H1 (cell line): ENCODE measurements at regions not wholly inside any gene's neighbourhood (a gene's known extent, or its start where the extent isn't known, plus 50 kb on each side); places are given as distances from the start of the nearest gene placed in this dataset.

Source experiments
- CTCF ChIA-PET: fragments of 300-600 bp; sonication (Branson Sonifier 250); formaldehyde crosslinking; loops from one replicate; lab custom pipeline; 2021; ENCODE audit not compliant: partially characterized antibody; lab: Charles Lee
- POLR2A ChIA-PET: fragments of 300-600 bp; sonication (Branson Sonifier 250); formaldehyde crosslinking; loops from one replicate; lab custom pipeline; 2021; ENCODE audit warnings: inconsistent platforms; ENCODE audit not compliant: partially characterized antibody; lab: Charles Lee
- DNase-seq, 2 experiments: peaks; one replicate each; pipeline versions ENCODE4 v3.0.0 to v3.0.0-alpha.2; 2010 to 2022; ENCODE audit warnings: low spot score in 2 of 2, low read depth in 1 of 2, mixed read lengths in 1 of 2
- FAIRE-seq: peaks from 2 replicates; lab custom pipeline; 2011; peaks lifted over from hg19 to GRCh38; lab: Jason Lieb, UNC
- H2AFZ ChIP-seq: 2 replicates; pipeline ENCODE4 v1.8.1; 2012; ENCODE audit warnings: low read length, inconsistent platforms
- H2AK5ac ChIP-seq: 2 replicates; pipeline ENCODE4 v1.6.1; 2013; ENCODE audit warnings: low read depth, low read length
- H2BK120ac ChIP-seq: replicated peaks from 2 replicates; pipeline ENCODE3; 2013; ENCODE audit warnings: low read depth, low read length, inconsistent platforms
- H2BK12ac ChIP-seq: 2 replicates; pipeline ENCODE4 v1.6.1; 2013; ENCODE audit warnings: low read depth, low read length
- H2BK15ac ChIP-seq: 2 replicates; pipeline ENCODE4 v1.6.1; 2013; ENCODE audit warnings: low read length
- H2BK20ac ChIP-seq: 2 replicates; pipeline ENCODE4 v1.6.1; 2013; ENCODE audit warnings: low read length
- H2BK5ac ChIP-seq: 2 replicates; pipeline ENCODE4 v1.6.1; 2013; ENCODE audit warnings: low read depth, low read length
- H3K14ac ChIP-seq: 2 replicates; pipeline ENCODE4 v1.6.1; 2013; ENCODE audit warnings: inconsistent platforms; ENCODE audit not compliant: insufficient read length
- H3K18ac ChIP-seq: 2 replicates; pipeline ENCODE4 v1.6.1; 2013; ENCODE audit warnings: low read length; ENCODE audit errors: extremely low read depth
- H3K23ac ChIP-seq: 2 replicates; pipeline ENCODE4 v1.6.1; 2013; ENCODE audit warnings: inconsistent platforms; ENCODE audit not compliant: insufficient read length
- H3K23me2 ChIP-seq: 2 replicates; pipeline ENCODE4 v1.6.1; 2013; ENCODE audit warnings: low read depth, low read length
- H3K27ac ChIP-seq: 2 replicates; pipeline ENCODE4 v1.6.1; 2011; ENCODE audit warnings: low read depth, low read length, inconsistent platforms
- H3K27me3 ChIP-seq, 4 experiments: replicated peaks in 1 of 4; 1 replicate in 1 of 4; 2 replicates in 3 of 4; pipeline versions ENCODE4 v1.6.1 to v1.8.1; 2011 to 2013; ENCODE audit warnings: low read length in 3 of 4, mild to moderate bottlenecking in 3 of 4, inconsistent platforms in 2 of 4, mixed read lengths in 2 of 4, moderate library complexity in 1 of 4; ENCODE audit not compliant: control insufficient read depth in 3 of 4, insufficient read depth in 3 of 4; ENCODE audit errors: extremely low read depth in 1 of 4
- H3K36me3 ChIP-seq, 4 experiments: 2 replicates each; pipeline versions ENCODE4 v1.6.1 to v1.8.1; 2011 to 2013; ENCODE audit warnings: mild to moderate bottlenecking in 4 of 4, low read length in 3 of 4, moderate library complexity in 2 of 4, control low read depth in 1 of 4, inconsistent platforms in 1 of 4; ENCODE audit not compliant: insufficient read depth in 4 of 4, control insufficient read depth in 2 of 4
- H3K4ac ChIP-seq: replicated peaks from 2 replicates; pipeline ENCODE3; 2013; ENCODE audit warnings: low read length, low read depth, mixed read lengths, inconsistent platforms; ENCODE audit not compliant: insufficient read length
- H3K4me1 ChIP-seq, 4 experiments: replicated peaks in 1 of 4; 1 replicate in 1 of 4; 2 replicates in 3 of 4; pipeline versions ENCODE4 v1.6.1 to v1.8.1; 2011 to 2013; ENCODE audit warnings: low read length in 3 of 4, inconsistent platforms in 2 of 4, mixed read lengths in 1 of 4; ENCODE audit not compliant: insufficient read depth in 4 of 4, control insufficient read depth in 3 of 4
- H3K4me2 ChIP-seq, 2 experiments: 2 replicates each; pipeline versions ENCODE4 v1.6.1 to v1.8.1; 2011 to 2013; ENCODE audit warnings: low read depth in 2 of 2, low read length in 2 of 2, control low read depth in 1 of 2, inconsistent platforms in 1 of 2, mild to moderate bottlenecking in 1 of 2; ENCODE audit not compliant: insufficient read depth in 1 of 2
- H3K4me3 ChIP-seq, 4 experiments: fragments of 200-600, 300-600 bp in 1 of 4; sonication (generic), shearing (Covaris generic), sonication (Bioruptor Twin) in 1 of 4; 2 replicates each; pipeline versions ENCODE4 v1.5.1 to v1.8.1; 2011 to 2016; ENCODE audit warnings: low read length in 4 of 4, low read depth in 3 of 4, control low read depth in 2 of 4, inconsistent platforms in 2 of 4, mild to moderate bottlenecking in 2 of 4, mixed read lengths in 1 of 4, moderate library complexity in 1 of 4; ENCODE audit not compliant: insufficient read depth in 2 of 4; ENCODE audit errors: extremely low read depth in 1 of 4
- H3K56ac ChIP-seq: replicated peaks from 2 replicates; pipeline ENCODE3; 2013; ENCODE audit warnings: low read depth, mild to moderate bottlenecking, mixed read lengths, low read length, inconsistent platforms; ENCODE audit not compliant: insufficient read length
- H3K79me1 ChIP-seq: 2 replicates; pipeline ENCODE4 v1.6.1; 2013; ENCODE audit warnings: low read depth, low read length, control low read depth
- H3K79me2 ChIP-seq, 2 experiments: 2 replicates each; pipeline versions ENCODE4 v1.6.1 to v1.8.1; 2012 to 2013; ENCODE audit warnings: low read length in 2 of 2, mild to moderate bottlenecking in 2 of 2, inconsistent platforms in 1 of 2; ENCODE audit not compliant: insufficient read depth in 2 of 2, control insufficient read depth in 1 of 2
- H3K9ac ChIP-seq, 4 experiments: replicated peaks in 1 of 4; 1 replicate in 1 of 4; 2 replicates in 3 of 4; pipeline versions ENCODE4 v1.6.1 to v1.8.1; 2011 to 2013; ENCODE audit warnings: low read depth in 3 of 4, low read length in 3 of 4, control low read depth in 2 of 4, mild to moderate bottlenecking in 2 of 4, moderate library complexity in 2 of 4, inconsistent platforms in 1 of 4; ENCODE audit errors: extremely low read depth in 1 of 4
- H3K9me3 ChIP-seq, 2 experiments: 2 replicates each; pipeline versions ENCODE4 v1.6.1 to v1.8.1; 2012 to 2013; ENCODE audit warnings: mild to moderate bottlenecking in 2 of 2, moderate library complexity in 2 of 2, control low read depth in 1 of 2, inconsistent platforms in 1 of 2, low read depth in 1 of 2, low read length in 1 of 2, mixed read lengths in 1 of 2; ENCODE audit not compliant: insufficient read depth in 2 of 2
- H4K20me1 ChIP-seq, 2 experiments: replicated peaks in 1 of 2; 2 replicates each; pipeline versions ENCODE3 to v1.8.1; 2011 to 2013; ENCODE audit warnings: inconsistent platforms in 2 of 2, low read length in 2 of 2, mild to moderate bottlenecking in 1 of 2; ENCODE audit not compliant: insufficient read depth in 2 of 2, control insufficient read depth in 1 of 2
- H4K5ac ChIP-seq: 2 replicates; pipeline ENCODE4 v1.6.1; 2013; ENCODE audit warnings: low read length, low read depth, mixed read lengths, inconsistent platforms; ENCODE audit not compliant: insufficient read length
- H4K8ac ChIP-seq: 2 replicates; pipeline ENCODE4 v1.8.0; 2013; ENCODE audit warnings: mild to moderate bottlenecking, moderate library complexity, low read length, inconsistent platforms; ENCODE audit not compliant: insufficient read depth; ENCODE audit errors: extremely low read depth
- H4K91ac ChIP-seq: replicated peaks from 2 replicates; pipeline ENCODE3; 2013; ENCODE audit warnings: low read length, mixed read lengths, inconsistent platforms; ENCODE audit not compliant: insufficient read length
- ASH2L ChIP-seq: fragments of 200-600, 300-600 bp; sonication (generic); IDR thresholded peaks from one replicate; pipeline ENCODE4 v1.7.1; 2017; ENCODE audit warnings: low read length
- CBX5 ChIP-seq: fragments of 300-800, 300-1000 bp; sonication (generic); IDR thresholded peaks from 2 replicates; pipeline ENCODE4 v1.7.1; 2016; ENCODE audit warnings: antibody characterized with exemption, low read length, low read depth
- CREB1 ChIP-seq: IDR thresholded peaks from 2 replicates; pipeline ENCODE4 v1.6.1; 2012; ENCODE audit warnings: inconsistent platforms
- CTBP2 ChIP-seq: IDR thresholded peaks from 2 replicates; pipeline ENCODE4 v1.7.0; 2011; ENCODE audit warnings: borderline replicate concordance, mild to moderate bottlenecking, moderate library complexity, mixed read lengths, low read length; ENCODE audit not compliant: insufficient read depth, insufficient read length
- EGR1 ChIP-seq: IDR thresholded peaks from 2 replicates; pipeline ENCODE4 v1.6.1; 2011; ENCODE audit warnings: low read depth, low read length, borderline replicate concordance
- HDAC6 ChIP-seq: IDR thresholded peaks from one replicate; pipeline ENCODE4 v1.7.1; 2012; ENCODE audit warnings: low read depth, mild to moderate bottlenecking, inconsistent platforms, low read length, moderate library complexity
- JUN ChIP-seq: IDR thresholded peaks from 2 replicates; pipeline ENCODE4 v1.6.1; 2011; ENCODE audit warnings: low read depth, mild to moderate bottlenecking, improper control_type of control experiment, low read length
- SIX5 ChIP-seq: IDR thresholded peaks from 2 replicates; pipeline ENCODE4 v1.6.1; 2011; ENCODE audit warnings: mild to moderate bottlenecking, low read depth, low read length
- SP4 ChIP-seq: IDR thresholded peaks from 2 replicates; pipeline ENCODE4 v1.6.1; 2012; ENCODE audit warnings: low read length, inconsistent platforms
- SUZ12 ChIP-seq: fragments of 200-600 bp; sonication (generic); IDR thresholded peaks from 2 replicates; pipeline ENCODE4 v1.6.1; 2012; ENCODE audit warnings: mild to moderate bottlenecking, inconsistent platforms, low read length, moderate library complexity, mixed read lengths
- TAF1 ChIP-seq: IDR thresholded peaks from 2 replicates; pipeline ENCODE4 v1.6.1; 2011; ENCODE audit warnings: mild to moderate bottlenecking, low read depth, low read length
- TAF7 ChIP-seq: optimal IDR thresholded peaks from 2 replicates; pipeline ENCODE3; 2011; ENCODE audit warnings: low read depth, mild to moderate bottlenecking, inconsistent platforms, low read length, moderate library complexity, borderline replicate concordance
- TBP ChIP-seq: IDR thresholded peaks from 2 replicates; pipeline ENCODE4 v1.6.1; 2011; ENCODE audit warnings: low read depth, low read length, improper control_type of control experiment
- WGBS, 2 experiments: shearing (Covaris generic) in 1 of 2; methylation state at CpG; one replicate each; pipeline versions ENCODE4 v1.1.6 to v1.1.7; 2013 to 2015; ENCODE audit warnings: low lambda C conversion rate in 2 of 2, mixed read lengths in 2 of 2, inconsistent platforms in 1 of 2, low coverage in 1 of 2, missing lambda C conversion rate in 1 of 2; ENCODE audit not compliant: insufficient replicate concordance in 2 of 2, insufficient coverage in 1 of 2, insufficient read length in 1 of 2; ENCODE audit errors: extremely low coverage in 1 of 2, missing lambda C conversion rate in 1 of 2; 5-methylcytosine and 5-hydroxymethylcytosine counted together

DNA sequence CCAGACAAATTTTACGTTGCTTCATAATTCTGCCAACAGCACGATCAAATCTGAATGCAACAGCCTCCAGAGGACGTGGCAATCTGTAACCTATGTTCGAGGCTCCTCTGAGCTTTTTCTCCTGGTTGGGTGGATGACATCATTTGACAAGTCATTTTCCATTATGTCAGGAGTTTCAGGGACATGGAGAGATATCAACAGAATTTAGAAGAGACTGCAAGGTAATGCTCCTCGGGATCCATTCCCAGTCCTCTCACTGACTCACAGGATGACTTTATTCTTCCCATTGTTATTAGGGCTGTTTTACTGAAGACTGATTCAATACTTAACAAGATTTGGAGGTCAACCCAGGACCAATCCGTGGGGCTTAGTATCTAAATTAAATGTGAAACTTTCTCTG, 72.5 kb upstream of the RNF152 start:
- H4K91ac ChIP-seq = no peak overlapping the region
- no peaks in the 10 kb centered on the region for H3K79me2 ChIP-seq
- no peak overlapping the region for H2BK12ac ChIP-seq
- H3K4me2 ChIP-seq = no peak overlapping the region
- H2AK5ac ChIP-seq = no peak overlapping the region
- no peak overlapping the region for H3K27ac ChIP-seq
- H2BK20ac ChIP-seq = no peak overlapping the region
- no peak overlapping the region for H2BK5ac ChIP-seq
- H3K4ac ChIP-seq = no peak overlapping the region
- POLR2A ChIA-PET = interaction anchor here (1.2 kb wide), 1 partner anchor 9 kb away, joined by 3 read pairs; no protein-coding TSS in a partner anchor
- FAIRE-seq (no peak), DNase-seq (no peak)
- no peak overlapping the region for H4K8ac ChIP-seq
- H3K23me2 ChIP-seq = no peaks in the 10 kb centered on the region
- H2BK120ac ChIP-seq = no peak overlapping the region
- CTCF ChIA-PET = interaction anchor here (1.1 kb wide), 1 partner anchor 8 kb away, joined by 3 read pairs; no protein-coding TSS in a partner anchor
- no peak overlapping the region for H2BK15ac ChIP-seq
- H3K18ac ChIP-seq = no peak overlapping the region
- no peaks in the 10 kb centered on the region for H3K4me1 ChIP-seq
- no peak overlapping the region for H3K14ac ChIP-seq
- no peaks in the 10 kb centered on the region for H3K36me3 ChIP-seq
- no peak overlapping the region for H3K9ac ChIP-seq
- 94% methylated on average over 6 of the region's 6 CpGs; no CpG with 5 or more reads in 1 of the 2 experiments for WGBS, 2 experiments
- no peaks in the 10 kb centered on the region for H3K9me3 ChIP-seq
- H4K5ac ChIP-seq = no peak overlapping the region
- H4K20me1 ChIP-seq = no peaks in the 10 kb centered on the region
- no peaks in the 10 kb centered on the region for H3K79me1 ChIP-seq
- H3K23ac ChIP-seq = no peak overlapping the region
- no peak overlapping the region for H2AFZ ChIP-seq
- no peaks in the 10 kb centered on the region for H3K27me3 ChIP-seq
- no peak overlapping the region for H3K56ac ChIP-seq
- H3K4me3 ChIP-seq = no peak overlapping the region
- TF ChIP-seq CREB1 (no peak), TAF1 (no peak), TAF7 (no peak), SIX5 (no peak), HDAC6 (no peak), SP4 (no peak), EGR1 (no peak), SUZ12 (no peak), JUN (no peak), CTBP2 (no peak), TBP (no peak), ASH2L (no peak), CBX5 (no peak)
